Body of pancreas (tissue), 4 donors: ENCODE measurements at regions not wholly inside any gene's neighbourhood (a gene's known extent, or its start where the extent isn't known, plus 50 kb on each side); places are given as distances from the start of the nearest gene placed in this dataset.

Experiments used
- POLR2A ChIP-seq, 3 donors: fragments of 450-650 bp; IDR thresholded peaks; one replicate each; pipeline ENCODE4 v1.6.1; 2016; ENCODE audit warnings: antibody characterized with exemption in 3 of 3, mild to moderate bottlenecking in 2 of 3
- TF ChIP-seq, protein P1 (sequence below), 7 experiments: fragments of 450-650 bp in 4 of 7; fragments of 200-600 bp in 3 of 7; sonication (generic) in 3 of 7; IDR thresholded peaks; one replicate each; pipeline ENCODE4 v1.5.1; 2016 to 2019; ENCODE audit warnings: antibody characterized with exemption in 7 of 7

DNA sequence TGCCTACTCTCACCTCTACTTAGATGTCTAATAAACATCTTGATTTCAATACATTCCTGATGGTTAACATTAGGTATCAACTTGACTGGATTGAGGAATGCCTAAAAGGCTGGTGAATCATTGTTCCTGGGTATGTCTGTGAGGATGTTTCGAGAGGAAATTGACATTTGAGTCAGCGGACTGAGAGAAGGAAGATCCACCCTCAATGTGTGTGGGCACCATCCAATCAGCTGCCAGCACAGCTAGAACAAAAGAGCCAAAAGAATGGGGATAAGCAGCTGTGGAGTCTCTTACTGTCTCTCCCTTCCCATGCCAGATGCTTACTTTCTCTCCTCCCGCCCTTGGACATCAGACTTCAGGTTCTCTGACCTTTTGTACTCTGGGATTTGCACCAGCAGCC lies 128.6 kb upstream of the HS3ST5 start:
- TF ChIP-seq, protein P1, sequence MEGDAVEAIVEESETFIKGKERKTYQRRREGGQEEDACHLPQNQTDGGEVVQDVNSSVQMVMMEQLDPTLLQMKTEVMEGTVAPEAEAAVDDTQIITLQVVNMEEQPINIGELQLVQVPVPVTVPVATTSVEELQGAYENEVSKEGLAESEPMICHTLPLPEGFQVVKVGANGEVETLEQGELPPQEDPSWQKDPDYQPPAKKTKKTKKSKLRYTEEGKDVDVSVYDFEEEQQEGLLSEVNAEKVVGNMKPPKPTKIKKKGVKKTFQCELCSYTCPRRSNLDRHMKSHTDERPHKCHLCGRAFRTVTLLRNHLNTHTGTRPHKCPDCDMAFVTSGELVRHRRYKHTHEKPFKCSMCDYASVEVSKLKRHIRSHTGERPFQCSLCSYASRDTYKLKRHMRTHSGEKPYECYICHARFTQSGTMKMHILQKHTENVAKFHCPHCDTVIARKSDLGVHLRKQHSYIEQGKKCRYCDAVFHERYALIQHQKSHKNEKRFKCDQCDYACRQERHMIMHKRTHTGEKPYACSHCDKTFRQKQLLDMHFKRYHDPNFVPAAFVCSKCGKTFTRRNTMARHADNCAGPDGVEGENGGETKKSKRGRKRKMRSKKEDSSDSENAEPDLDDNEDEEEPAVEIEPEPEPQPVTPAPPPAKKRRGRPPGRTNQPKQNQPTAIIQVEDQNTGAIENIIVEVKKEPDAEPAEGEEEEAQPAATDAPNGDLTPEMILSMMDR (IDR thresholded peaks at IDR 0.05), result no peak
- TF ChIP-seq POLR2A (IDR thresholded peaks at IDR 0.05), result no peak
